SK-N-SH (cell line): ENCODE measurements at regions not wholly inside any gene's neighbourhood (a gene's known extent, or its start where the extent isn't known, plus 50 kb on each side); places are given as distances from the start of the nearest gene placed in this dataset.

Source experiments
- CTCF ChIA-PET: fragments of 300-600, 350-600 bp; formaldehyde crosslinking; extraction: SDS; loops from one replicate; lab custom pipeline; 2021; lab: Yijun Ruan, JAX
- POLR2A ChIA-PET: fragments of 350-600 bp; sonication (Branson Sonifier 250); formaldehyde crosslinking; extraction: SDS; loops from one replicate; lab custom pipeline; 2020; ENCODE audit warnings: antibody characterized with exemption, inconsistent platforms; lab: Yijun Ruan, JAX
- DNase-seq: peaks from one replicate; pipeline ENCODE4 v3.0.0; 2012
- H2AFZ ChIP-seq: fragments of 200-600 bp; sonication (generic); 2 replicates; pipeline ENCODE4 v1.8.1; 2016; ENCODE audit warnings: antibody characterized with exemption, mild to moderate bottlenecking, low read depth
- H3F3A ChIP-seq: fragments of 200-600 bp; sonication (generic); replicated peaks from 2 replicates; pipeline ENCODE3; 2016; ENCODE audit warnings: antibody characterized with exemption, mild to moderate bottlenecking; ENCODE audit not compliant: insufficient read depth
- H3K27ac ChIP-seq, 2 experiments: fragments of 200-500 bp in 1 of 2; fragments of 200-600 bp in 1 of 2; sonication (Bioruptor generic) in 1 of 2; sonication (generic), shearing (Covaris generic) in 1 of 2; 2 replicates each; pipeline versions ENCODE4 v1.5.1 to v1.6.1; 2014 to 2016; ENCODE audit warnings: low read depth in 2 of 2, inconsistent platforms in 1 of 2, low read length in 1 of 2, mild to moderate bottlenecking in 1 of 2, mixed read lengths in 1 of 2
- H3K27me3 ChIP-seq: fragments of 200-600 bp; sonication (generic), shearing (Covaris generic); 2 replicates; pipeline ENCODE4 v1.6.1; 2016; ENCODE audit warnings: mixed run types; ENCODE audit not compliant: insufficient read depth
- H3K36me3 ChIP-seq, 2 experiments: fragments of 200-500 bp in 1 of 2; fragments of 200-600 bp in 1 of 2; sonication (Bioruptor generic) in 1 of 2; sonication (generic) in 1 of 2; replicated peaks in 1 of 2; 2 replicates each; pipeline versions ENCODE3 to v1.5.1; 2014 to 2016; ENCODE audit warnings: low read length in 1 of 2, mild to moderate bottlenecking in 1 of 2; ENCODE audit not compliant: insufficient read depth in 2 of 2, control insufficient read depth in 1 of 2
- H3K4me1 ChIP-seq, 2 experiments: fragments of 200-500 bp in 1 of 2; fragments of 200-600 bp in 1 of 2; sonication (Bioruptor generic) in 1 of 2; sonication (generic), shearing (Covaris generic) in 1 of 2; 2 replicates each; pipeline versions ENCODE4 v1.5.1 to v1.6.1; 2014 to 2016; ENCODE audit warnings: low read depth in 1 of 2, low read length in 1 of 2, mixed run types in 1 of 2; ENCODE audit not compliant: insufficient read depth in 2 of 2, control insufficient read depth in 1 of 2
- H3K4me2 ChIP-seq: fragments of 200-600 bp; sonication (generic), shearing (Covaris generic); 2 replicates; pipeline ENCODE4 v1.6.1; 2017; ENCODE audit warnings: mixed run types
- H3K4me3 ChIP-seq, 2 experiments: fragments of 200-500 bp in 1 of 2; fragments of 200-600 bp in 1 of 2; sonication (Bioruptor generic) in 1 of 2; sonication (generic), shearing (Covaris generic) in 1 of 2; 2 replicates each; pipeline versions ENCODE4 v1.5.1 to v1.8.1; 2014 to 2016; ENCODE audit warnings: low read depth in 2 of 2, inconsistent platforms in 1 of 2, low read length in 1 of 2, mild to moderate bottlenecking in 1 of 2, mixed read lengths in 1 of 2, moderate library complexity in 1 of 2
- H3K79me2 ChIP-seq: fragments of 200-600 bp; sonication (generic); 2 replicates; pipeline ENCODE4 v1.8.1; 2017; ENCODE audit warnings: mild to moderate bottlenecking; ENCODE audit not compliant: insufficient read depth
- H3K9ac ChIP-seq: fragments of 200-600 bp; sonication (generic); 2 replicates; pipeline ENCODE4 v1.6.1; 2017; ENCODE audit warnings: mixed run types
- H3K9me2 ChIP-seq: fragments of 200-600 bp; sonication (generic); 2 replicates; pipeline ENCODE4 v1.6.1; 2017; ENCODE audit warnings: mixed run types
- H3K9me3 ChIP-seq: fragments of 200-600 bp; sonication (generic); 2 replicates; pipeline ENCODE4 v1.6.1; 2017; ENCODE audit warnings: mixed run types, mild to moderate bottlenecking, moderate library complexity
- H4K20me1 ChIP-seq: fragments of 200-600 bp; sonication (generic); 2 replicates; pipeline ENCODE4 v1.6.1; 2017; ENCODE audit warnings: mild to moderate bottlenecking, mixed run types; ENCODE audit not compliant: insufficient read depth
- FOSL2 ChIP-seq: IDR thresholded peaks from 2 replicates; pipeline ENCODE4 v1.4.0; 2012; ENCODE audit warnings: low read depth, mild to moderate bottlenecking, moderate library complexity, borderline replicate concordance
- JUND ChIP-seq: IDR thresholded peaks from 2 replicates; pipeline ENCODE4 v1.4.0; 2012
- POLR2AphosphoS5 ChIP-seq: IDR thresholded peaks from 2 replicates; pipeline ENCODE4 v1.6.1; 2012; ENCODE audit warnings: low read depth, low read length
- RFX5 ChIP-seq: IDR thresholded peaks from 2 replicates; pipeline ENCODE4 v1.6.1; 2012; ENCODE audit warnings: mild to moderate bottlenecking, improper control_type of control experiment, low read length
- SIN3A ChIP-seq: IDR thresholded peaks from 2 replicates; pipeline ENCODE4 v1.6.1; 2012; ENCODE audit warnings: low read depth, mild to moderate bottlenecking, low read length, moderate library complexity, borderline replicate concordance
- TAF1 ChIP-seq: IDR thresholded peaks from 2 replicates; pipeline ENCODE4 v1.6.1; 2012; ENCODE audit warnings: low read depth, mild to moderate bottlenecking, low read length, moderate library complexity, borderline replicate concordance
- YY1 ChIP-seq: IDR thresholded peaks from 2 replicates; pipeline ENCODE4 v1.4.0; 2012; ENCODE audit warnings: low read depth, mild to moderate bottlenecking
- WGBS: methylation state at CpG from one replicate; pipeline ENCODE4 v1.1.6; 2017; ENCODE audit warnings: low lambda C conversion rate; 5-methylcytosine and 5-hydroxymethylcytosine counted together
- TF ChIP-seq, protein P1 (sequence below): IDR thresholded peaks from 2 replicates; pipeline ENCODE4 v1.6.1; 2012; ENCODE audit warnings: mild to moderate bottlenecking, low read depth, low read length, moderate library complexity
- TF ChIP-seq, protein P2 (sequence below): fragments of 150-350 bp; IDR thresholded peaks from 2 replicates; pipeline ENCODE4 v1.6.1; 2017; ENCODE audit warnings: antibody characterized with exemption, low read length, low read depth, borderline replicate concordance
- TF ChIP-seq, protein P3 (sequence below): IDR thresholded peaks from 2 replicates; pipeline ENCODE4 v1.4.0; 2012; ENCODE audit warnings: low read depth
- TF ChIP-seq, protein P4 (sequence below): IDR thresholded peaks from 2 replicates; pipeline ENCODE4 v1.4.0; 2012; ENCODE audit warnings: low read depth, borderline replicate concordance

DNA sequence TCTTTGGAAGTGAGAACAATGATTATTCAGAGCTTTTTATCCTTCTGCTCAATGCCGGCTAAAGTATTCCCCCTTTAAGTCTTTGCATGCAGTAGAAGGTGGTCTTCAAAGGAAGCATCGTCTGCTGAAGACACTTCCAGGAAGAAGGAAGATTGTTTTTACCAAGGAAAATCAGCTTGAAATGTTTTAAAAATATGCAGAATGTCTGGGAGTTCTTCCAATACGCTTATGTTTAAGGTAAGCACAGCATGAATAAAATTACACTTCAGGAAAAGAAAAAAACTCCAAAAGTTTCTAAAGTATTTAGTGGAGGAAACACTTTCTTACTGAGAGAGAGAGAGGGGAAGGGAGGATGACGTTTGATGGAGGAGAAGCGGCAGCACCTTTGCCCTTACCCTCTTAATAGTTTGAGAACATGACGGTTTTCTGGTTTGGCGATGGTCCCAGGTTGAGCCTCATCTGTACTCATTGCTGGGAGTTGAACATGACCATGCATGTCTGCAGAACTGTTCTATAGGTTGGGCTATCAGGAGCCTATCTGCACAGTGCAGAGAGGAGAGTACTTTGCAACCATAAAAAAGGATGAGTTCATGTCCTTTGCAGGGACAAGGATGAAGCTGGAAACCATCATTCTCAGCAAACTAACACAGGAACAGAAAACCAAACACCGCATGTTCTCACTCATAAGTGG is 338.1 kb downstream of the ACTR3B start (continued):
- TF ChIP-seq, protein P1, sequence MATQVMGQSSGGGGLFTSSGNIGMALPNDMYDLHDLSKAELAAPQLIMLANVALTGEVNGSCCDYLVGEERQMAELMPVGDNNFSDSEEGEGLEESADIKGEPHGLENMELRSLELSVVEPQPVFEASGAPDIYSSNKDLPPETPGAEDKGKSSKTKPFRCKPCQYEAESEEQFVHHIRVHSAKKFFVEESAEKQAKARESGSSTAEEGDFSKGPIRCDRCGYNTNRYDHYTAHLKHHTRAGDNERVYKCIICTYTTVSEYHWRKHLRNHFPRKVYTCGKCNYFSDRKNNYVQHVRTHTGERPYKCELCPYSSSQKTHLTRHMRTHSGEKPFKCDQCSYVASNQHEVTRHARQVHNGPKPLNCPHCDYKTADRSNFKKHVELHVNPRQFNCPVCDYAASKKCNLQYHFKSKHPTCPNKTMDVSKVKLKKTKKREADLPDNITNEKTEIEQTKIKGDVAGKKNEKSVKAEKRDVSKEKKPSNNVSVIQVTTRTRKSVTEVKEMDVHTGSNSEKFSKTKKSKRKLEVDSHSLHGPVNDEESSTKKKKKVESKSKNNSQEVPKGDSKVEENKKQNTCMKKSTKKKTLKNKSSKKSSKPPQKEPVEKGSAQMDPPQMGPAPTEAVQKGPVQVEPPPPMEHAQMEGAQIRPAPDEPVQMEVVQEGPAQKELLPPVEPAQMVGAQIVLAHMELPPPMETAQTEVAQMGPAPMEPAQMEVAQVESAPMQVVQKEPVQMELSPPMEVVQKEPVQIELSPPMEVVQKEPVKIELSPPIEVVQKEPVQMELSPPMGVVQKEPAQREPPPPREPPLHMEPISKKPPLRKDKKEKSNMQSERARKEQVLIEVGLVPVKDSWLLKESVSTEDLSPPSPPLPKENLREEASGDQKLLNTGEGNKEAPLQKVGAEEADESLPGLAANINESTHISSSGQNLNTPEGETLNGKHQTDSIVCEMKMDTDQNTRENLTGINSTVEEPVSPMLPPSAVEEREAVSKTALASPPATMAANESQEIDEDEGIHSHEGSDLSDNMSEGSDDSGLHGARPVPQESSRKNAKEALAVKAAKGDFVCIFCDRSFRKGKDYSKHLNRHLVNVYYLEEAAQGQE, result no peak

DNA sequence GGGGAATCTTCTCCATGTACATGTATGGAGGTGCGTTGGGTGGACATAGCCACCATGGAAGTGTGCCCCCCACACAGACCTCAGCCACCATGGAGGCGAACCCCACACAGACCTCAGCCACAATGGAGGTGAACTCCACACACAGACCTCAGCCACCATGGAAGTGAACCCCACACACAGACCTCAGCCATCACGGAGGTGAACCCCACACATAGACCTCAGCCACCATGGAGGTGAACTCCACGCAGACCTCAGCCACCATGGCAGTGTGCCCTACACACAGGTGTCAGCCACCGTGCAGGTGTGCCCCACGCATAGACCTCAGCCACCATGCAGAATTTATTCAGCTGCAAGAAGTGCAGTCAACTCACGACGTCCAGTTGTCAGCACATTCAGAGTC is 339.7 kb downstream of the ACTR3B start:
- 1% methylated on average over 8 of the region's 8 CpGs for WGBS

More for the DNA sequence above, 339.7 kb downstream of the ACTR3B start:
- H4K20me1 ChIP-seq, result no peaks in the 10 kb centered on the region
- H3K9me3 ChIP-seq, result peaks cover 3% of the 10 kb centered on the region; the same call in 1 of the 2 replicates
- no peak overlapping the region for H2AFZ ChIP-seq
- no peak overlapping the region for H3K4me3 ChIP-seq
- H3K79me2 ChIP-seq, result no peaks in the 10 kb centered on the region
- no peak for DNase-seq
- no peak overlapping the region for H3K27ac ChIP-seq
- H3K36me3 ChIP-seq, result no peaks in the 10 kb centered on the region
- TF ChIP-seq, protein P2, sequence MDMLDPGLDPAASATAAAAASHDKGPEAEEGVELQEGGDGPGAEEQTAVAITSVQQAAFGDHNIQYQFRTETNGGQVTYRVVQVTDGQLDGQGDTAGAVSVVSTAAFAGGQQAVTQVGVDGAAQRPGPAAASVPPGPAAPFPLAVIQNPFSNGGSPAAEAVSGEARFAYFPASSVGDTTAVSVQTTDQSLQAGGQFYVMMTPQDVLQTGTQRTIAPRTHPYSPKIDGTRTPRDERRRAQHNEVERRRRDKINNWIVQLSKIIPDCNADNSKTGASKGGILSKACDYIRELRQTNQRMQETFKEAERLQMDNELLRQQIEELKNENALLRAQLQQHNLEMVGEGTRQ, result no peak
- TF ChIP-seq, protein P3, sequence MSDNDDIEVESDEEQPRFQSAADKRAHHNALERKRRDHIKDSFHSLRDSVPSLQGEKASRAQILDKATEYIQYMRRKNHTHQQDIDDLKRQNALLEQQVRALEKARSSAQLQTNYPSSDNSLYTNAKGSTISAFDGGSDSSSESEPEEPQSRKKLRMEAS, result no peak
- TF ChIP-seq POLR2AphosphoS5 (no peak), SIN3A (no peak), TAF1 (no peak), FOSL2 (no peak), JUND (no peak), YY1 (no peak), RFX5 (no peak)
- TF ChIP-seq, protein P4, sequence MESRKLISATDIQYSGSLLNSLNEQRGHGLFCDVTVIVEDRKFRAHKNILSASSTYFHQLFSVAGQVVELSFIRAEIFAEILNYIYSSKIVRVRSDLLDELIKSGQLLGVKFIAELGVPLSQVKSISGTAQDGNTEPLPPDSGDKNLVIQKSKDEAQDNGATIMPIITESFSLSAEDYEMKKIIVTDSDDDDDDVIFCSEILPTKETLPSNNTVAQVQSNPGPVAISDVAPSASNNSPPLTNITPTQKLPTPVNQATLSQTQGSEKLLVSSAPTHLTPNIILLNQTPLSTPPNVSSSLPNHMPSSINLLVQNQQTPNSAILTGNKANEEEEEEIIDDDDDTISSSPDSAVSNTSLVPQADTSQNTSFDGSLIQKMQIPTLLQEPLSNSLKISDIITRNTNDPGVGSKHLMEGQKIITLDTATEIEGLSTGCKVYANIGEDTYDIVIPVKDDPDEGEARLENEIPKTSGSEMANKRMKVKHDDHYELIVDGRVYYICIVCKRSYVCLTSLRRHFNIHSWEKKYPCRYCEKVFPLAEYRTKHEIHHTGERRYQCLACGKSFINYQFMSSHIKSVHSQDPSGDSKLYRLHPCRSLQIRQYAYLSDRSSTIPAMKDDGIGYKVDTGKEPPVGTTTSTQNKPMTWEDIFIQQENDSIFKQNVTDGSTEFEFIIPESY, result no peak
- no peaks in the 10 kb centered on the region for H3K9me2 ChIP-seq
- no peaks in the 10 kb centered on the region for H3F3A ChIP-seq
- ChIA-PET POLR2A (no interaction called here), CTCF (no interaction called here)
- H3K4me1 ChIP-seq, result no peaks in the 10 kb centered on the region
- no peaks in the 10 kb centered on the region for H3K27me3 ChIP-seq
- H3K4me2 ChIP-seq, result no peak overlapping the region
- H3K9ac ChIP-seq, result no peak overlapping the region
